ENCODE measurements at regions not wholly inside any gene's neighbourhood (a gene's known extent, or its start where the extent isn't known, plus 50 kb on each side); places are given as distances from the start of the nearest gene placed in this dataset.

DNA sequence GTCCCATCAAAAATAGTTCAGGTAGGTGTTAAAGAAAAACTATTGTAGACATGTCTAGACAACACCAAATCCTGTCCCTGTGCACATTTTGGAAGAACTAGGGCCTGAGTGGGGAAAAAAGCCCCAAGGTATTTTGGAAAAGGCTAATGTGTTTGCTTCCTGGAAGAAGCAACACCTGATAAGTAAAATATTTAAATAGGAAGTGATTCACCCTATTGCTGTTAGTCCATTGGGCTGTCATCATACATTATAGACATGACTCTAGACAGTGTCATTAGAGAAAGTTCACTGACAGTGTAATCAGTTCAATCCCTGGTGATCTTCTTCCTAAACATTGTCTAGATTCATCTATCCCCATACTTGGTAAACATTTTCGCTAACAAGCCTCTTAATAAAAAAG lies 465.3 kb downstream of the CBLN4 start:
- Mint-ChIP-seq H3K4me3 (no peak overlapping the region), H3K27ac (no peak overlapping the region), H3K36me3 (ENCODE audit: low read depth) (no peaks in the 10 kb centered on the region), H3K4me1 (peaks cover 11% of the 10 kb centered on the region), H3K9me3 (no peaks in the 10 kb centered on the region), H3K27me3 (ENCODE audit: low read depth) (peaks cover under 1% of the 10 kb centered on the region)
- TF ChIP-seq, protein P1, sequence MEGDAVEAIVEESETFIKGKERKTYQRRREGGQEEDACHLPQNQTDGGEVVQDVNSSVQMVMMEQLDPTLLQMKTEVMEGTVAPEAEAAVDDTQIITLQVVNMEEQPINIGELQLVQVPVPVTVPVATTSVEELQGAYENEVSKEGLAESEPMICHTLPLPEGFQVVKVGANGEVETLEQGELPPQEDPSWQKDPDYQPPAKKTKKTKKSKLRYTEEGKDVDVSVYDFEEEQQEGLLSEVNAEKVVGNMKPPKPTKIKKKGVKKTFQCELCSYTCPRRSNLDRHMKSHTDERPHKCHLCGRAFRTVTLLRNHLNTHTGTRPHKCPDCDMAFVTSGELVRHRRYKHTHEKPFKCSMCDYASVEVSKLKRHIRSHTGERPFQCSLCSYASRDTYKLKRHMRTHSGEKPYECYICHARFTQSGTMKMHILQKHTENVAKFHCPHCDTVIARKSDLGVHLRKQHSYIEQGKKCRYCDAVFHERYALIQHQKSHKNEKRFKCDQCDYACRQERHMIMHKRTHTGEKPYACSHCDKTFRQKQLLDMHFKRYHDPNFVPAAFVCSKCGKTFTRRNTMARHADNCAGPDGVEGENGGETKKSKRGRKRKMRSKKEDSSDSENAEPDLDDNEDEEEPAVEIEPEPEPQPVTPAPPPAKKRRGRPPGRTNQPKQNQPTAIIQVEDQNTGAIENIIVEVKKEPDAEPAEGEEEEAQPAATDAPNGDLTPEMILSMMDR (IDR thresholded peaks at IDR 0.05; ENCODE audit: unreplicated experiment in 3 of 3) = no peak

DNA sequence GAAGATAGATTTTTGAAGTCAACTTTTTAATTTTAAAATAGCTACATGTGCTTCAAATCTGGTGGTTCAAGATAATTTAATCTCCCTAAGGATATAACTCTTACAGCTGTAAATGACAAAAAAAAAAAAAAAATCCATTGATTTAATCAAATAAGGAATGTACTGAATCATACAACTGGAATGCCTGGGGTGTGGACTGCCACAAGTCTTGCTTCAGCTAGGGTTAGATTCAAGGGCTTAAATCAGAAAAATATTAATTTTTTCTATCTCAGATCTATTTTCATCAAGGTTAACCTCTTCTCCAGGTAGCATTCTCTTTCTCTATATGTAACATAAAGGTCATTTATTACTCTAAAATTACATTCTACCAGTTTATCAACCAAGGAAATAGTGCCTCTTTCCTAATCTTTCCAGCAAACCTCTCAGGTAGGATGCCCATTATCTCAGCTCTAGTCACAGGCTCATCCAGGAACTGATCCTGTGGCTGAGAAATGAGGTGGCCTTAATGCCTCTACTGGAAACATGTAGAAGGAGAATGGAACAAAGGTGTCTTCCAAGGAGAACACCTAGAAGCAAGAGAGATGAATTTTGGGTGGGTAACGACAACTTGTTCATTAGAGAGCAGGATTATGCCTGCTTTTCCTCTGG lies 466.9 kb downstream of the CBLN4 start:
- no peaks in the 10 kb centered on the region for H3K36me3 Mint-ChIP-seq (ENCODE audit: low read depth)
- peaks cover 4% of the 10 kb centered on the region for H3K27me3 Mint-ChIP-seq (ENCODE audit: low read depth)
- peaks cover 11% of the 10 kb centered on the region for H3K4me1 Mint-ChIP-seq
- no peaks in the 10 kb centered on the region for H3K9me3 Mint-ChIP-seq
- H3K4me3 Mint-ChIP-seq = no peak overlapping the region
- no peak overlapping the region for H3K27ac Mint-ChIP-seq
- TF ChIP-seq, protein P1 (IDR thresholded peaks at IDR 0.05; ENCODE audit: unreplicated experiment in 3 of 3) = no peak

DNA sequence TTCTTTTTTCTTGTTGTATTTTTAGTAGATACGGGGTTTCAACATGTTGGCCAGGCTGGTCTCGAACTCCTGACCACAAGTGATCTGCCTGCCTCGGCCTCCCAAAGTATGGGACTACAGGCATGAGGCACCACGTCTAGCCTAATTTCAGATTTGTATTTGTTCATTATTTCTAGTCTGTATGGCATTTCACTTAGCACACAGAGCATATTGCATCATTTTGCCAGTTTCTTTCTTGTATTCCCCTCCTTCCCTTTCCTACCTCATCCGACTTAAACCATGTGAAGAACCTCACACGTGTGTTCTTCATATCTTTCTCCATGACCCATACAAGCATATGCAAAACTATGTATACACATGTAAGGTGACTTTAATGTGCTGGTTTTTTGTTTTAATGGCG lies 470.0 kb downstream of the CBLN4 start:
- Mint-ChIP-seq H3K27ac (no peak overlapping the region), H3K27me3 (ENCODE audit: low read depth) (peaks cover 4% of the 10 kb centered on the region), H3K36me3 (ENCODE audit: low read depth) (no peaks in the 10 kb centered on the region), H3K9me3 (no peaks in the 10 kb centered on the region), H3K4me3 (no peak overlapping the region), H3K4me1 (peaks cover 6% of the 10 kb centered on the region)
- TF ChIP-seq, protein P1 (IDR thresholded peaks at IDR 0.05; ENCODE audit: unreplicated experiment in 3 of 3) = no peak

DNA sequence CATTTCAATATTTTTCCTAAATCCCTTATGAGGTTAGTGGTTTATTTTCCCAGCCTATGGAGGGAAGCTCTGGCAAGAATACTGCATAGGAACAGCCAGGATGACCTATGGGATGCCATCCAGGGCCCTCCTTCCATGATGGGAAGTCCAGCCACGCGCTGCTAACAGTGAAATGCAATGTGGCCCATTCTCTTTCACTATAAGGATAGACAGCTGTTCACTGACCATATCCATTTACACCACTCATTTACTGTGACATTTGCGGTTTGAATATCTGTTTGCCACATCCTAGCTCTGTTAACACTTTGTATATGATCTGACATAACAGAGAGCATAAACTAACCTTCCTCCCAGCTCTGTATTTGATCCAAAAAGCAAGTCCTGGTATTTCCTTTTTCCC lies 471.7 kb downstream of the CBLN4 start:
- no peak overlapping the region for H3K4me3 Mint-ChIP-seq
- TF ChIP-seq, protein P1 (IDR thresholded peaks at IDR 0.05; ENCODE audit: unreplicated experiment in 3 of 3) = no peak
- H3K27ac Mint-ChIP-seq = no peak overlapping the region
- peaks cover 6% of the 10 kb centered on the region for H3K4me1 Mint-ChIP-seq
- peaks cover 4% of the 10 kb centered on the region for H3K27me3 Mint-ChIP-seq (ENCODE audit: low read depth)
- H3K9me3 Mint-ChIP-seq = no peaks in the 10 kb centered on the region
- H3K36me3 Mint-ChIP-seq (ENCODE audit: low read depth) = no peaks in the 10 kb centered on the region

DNA sequence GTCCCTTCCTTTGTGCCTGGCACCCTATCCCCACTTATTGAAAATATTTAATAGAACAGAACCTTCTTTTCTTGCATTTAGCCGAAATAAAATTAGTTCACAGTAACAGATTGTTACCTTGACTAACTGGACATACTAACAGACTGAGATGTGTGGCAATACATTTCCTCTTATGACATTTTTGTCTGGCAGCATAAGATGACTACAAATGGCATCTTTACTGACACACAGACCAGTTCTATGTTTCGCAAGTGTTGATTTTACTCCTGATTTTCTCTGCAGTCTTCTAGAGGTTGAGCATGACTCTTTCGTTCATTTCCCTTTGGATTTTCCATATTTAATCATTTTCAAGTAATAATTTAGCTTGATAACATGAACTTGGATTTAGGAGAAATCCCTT lies 474.6 kb downstream of the CBLN4 start:
- TF ChIP-seq, protein P1 (IDR thresholded peaks at IDR 0.05; ENCODE audit: unreplicated experiment in 3 of 3) = no peak
- no peak overlapping the region for H3K27ac Mint-ChIP-seq

DNA sequence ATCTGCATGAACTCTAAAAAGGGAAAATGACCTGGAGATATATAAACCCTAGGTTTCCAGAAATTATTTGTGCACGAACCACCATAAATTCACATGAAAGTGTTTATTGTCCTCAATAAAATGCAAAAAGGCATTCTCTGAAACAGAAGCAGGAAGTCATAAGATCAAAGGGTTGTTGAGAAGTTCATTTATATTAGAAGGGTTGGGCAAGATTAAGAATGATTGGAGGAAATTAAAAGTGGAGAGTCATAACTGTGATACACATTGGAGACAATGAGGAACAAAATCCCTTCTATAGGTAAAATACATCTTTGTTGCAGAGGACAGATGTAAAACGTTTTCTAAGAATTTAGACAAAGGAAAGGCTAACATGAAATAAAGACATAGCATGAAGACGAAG lies 476.8 kb downstream of the CBLN4 start:
- no peaks in the 10 kb centered on the region for H3K4me1 Mint-ChIP-seq
- TF ChIP-seq, protein P1 (IDR thresholded peaks at IDR 0.05; ENCODE audit: unreplicated experiment in 3 of 3) = no peak
- H3K9me3 Mint-ChIP-seq = peaks cover 15% of the 10 kb centered on the region
- H3K36me3 Mint-ChIP-seq (ENCODE audit: low read depth) = no peaks in the 10 kb centered on the region
- H3K27me3 Mint-ChIP-seq (ENCODE audit: low read depth) = no peaks in the 10 kb centered on the region
- H3K4me3 Mint-ChIP-seq = no peak overlapping the region
- peak overlapping the region in 1 of 3 experiments; percentile 8 for H3K27ac Mint-ChIP-seq

More for the DNA sequence above, 474.6 kb downstream of the CBLN4 start:
- peaks cover 2% of the 10 kb centered on the region for H3K9me3 Mint-ChIP-seq
- no peaks in the 10 kb centered on the region for H3K36me3 Mint-ChIP-seq (ENCODE audit: low read depth)
- no peaks in the 10 kb centered on the region for H3K4me1 Mint-ChIP-seq
- peaks cover 4% of the 10 kb centered on the region for H3K27me3 Mint-ChIP-seq (ENCODE audit: low read depth)
- no peak overlapping the region for H3K4me3 Mint-ChIP-seq
